HG02678 (cell line): ENCODE measurements at regions not wholly inside any gene's neighbourhood (a gene's known extent, or its start where the extent isn't known, plus 50 kb on each side); places are given as distances from the start of the nearest gene placed in this dataset.
"Not testable (repeated sequence)": the region's sequence is repeated elsewhere in the genome, so short reads cannot be mapped to it uniquely, and the experiment has no call there.

Source experiments
- ATAC-seq: cut with Tn5 transposase; IDR thresholded peaks from one replicate; pipeline ENCODE4 v1.9.1; 2021; ENCODE audit warnings: mild to moderate bottlenecking, moderate library complexity; ENCODE audit not compliant: unreplicated experiment

GRCh38 chr5:155595791-155596190 lies 582.2 kb downstream of the KIF4B start:
- ATAC-seq, result no peak

DNA sequence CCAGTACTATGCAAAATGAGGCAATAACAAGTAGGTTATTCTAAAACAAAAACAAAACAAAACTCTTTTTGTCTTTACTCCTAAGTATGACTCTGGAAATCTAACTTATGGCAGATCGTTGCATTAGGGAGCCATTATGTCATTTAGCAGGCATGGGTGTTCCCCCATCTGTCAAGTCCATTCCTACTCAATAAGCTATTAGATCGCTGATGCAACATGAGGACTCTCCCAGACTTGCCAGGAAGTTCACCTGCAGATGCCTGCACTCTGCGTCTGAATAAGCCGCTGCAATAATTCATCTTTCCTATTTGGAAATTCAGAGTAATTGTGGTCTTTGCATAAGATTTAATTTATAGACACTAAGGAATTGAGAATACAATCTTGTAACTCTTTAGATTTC lies 585.0 kb downstream of the KIF4B start:
- no peak for ATAC-seq

GRCh38 chr5:155605920-155606319 lies 592.4 kb downstream of the KIF4B start:
- ATAC-seq, result no peak

DNA sequence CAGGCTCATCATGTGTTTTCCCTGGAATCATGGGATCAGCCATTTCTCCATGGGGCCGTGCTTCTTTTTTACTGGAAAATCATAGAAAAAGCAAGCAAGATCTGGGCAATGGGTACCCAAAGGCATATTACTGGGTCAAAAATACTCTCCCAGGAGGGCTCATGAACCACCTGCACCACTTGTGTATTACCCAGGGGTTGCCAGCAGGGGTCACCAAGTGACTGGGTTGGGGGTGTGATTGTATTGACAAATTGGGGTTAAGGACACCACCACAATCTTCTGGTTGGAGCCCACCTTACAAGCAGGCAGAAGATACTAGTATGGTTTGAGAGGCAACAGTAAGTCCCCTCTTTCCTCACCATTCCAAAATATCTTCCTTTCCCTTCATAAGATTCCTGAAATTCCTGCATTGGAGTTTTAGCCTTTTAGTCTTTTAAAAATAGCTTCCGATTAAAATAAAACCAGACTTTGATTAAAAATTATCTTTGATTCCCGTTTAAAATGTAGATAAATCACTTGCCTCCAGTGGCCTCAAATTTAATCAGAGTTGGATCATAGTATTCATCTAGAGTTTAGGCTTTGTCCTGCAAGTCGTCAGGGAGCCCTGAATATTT lies 603.3 kb downstream of the KIF4B start:
- ATAC-seq, result peak; percentile 67

DNA sequence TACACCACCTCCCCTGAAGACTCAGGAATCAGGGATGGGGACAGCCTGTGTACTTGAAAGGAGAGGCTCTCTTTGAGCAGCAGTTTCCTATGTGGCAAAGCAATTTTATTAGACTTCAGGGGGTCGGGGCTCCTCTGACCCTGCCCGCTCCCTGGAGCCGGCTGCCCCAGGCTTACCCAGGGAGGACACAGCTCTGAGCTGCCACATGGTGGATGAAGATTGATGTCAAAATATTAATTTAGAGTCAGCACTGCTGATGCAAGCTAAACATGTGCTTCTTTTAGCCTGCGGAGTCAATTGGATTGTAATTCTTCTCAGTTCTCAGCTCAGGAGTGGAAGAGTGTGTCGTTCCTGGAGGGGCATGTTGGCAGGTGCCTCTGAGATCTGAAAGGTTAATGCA lies 606.1 kb downstream of the KIF4B start:
- no peak for ATAC-seq

- ATAC-seq, result no peak
These were observed 607.4 kb downstream of the KIF4B start for GRCh38 chr5:155620821-155621410.

DNA sequence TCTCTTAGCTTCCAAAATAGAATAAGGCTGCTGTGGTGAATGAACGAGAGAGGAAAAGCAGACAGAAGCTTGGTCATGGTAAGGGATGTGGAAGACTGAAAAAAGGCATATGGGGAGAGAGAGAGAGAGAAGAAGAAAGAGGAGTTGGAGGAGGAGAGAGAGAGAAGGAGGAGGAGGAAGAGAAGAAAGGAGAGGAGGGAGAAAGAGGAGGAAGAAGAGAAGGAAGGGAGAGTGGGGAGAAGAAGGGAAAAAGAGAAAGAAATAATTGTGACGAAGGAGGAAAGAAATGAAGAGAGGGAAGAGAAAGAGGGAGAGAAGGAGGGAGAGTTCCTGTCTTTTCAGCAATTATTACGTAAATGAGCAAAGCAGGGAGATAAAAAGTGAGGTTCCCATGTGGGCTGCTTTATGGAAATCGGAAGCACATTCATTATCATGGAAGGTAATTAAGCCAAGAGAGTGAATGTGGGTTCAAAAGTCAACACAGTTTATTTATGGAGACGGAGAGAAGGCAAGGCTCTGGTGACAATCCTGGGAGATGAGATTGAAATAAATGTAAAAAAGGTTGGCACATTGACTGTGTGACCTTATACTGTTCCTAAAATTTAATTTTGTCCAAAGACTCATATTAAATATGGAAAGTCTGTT lies 611.2 kb downstream of the KIF4B start:
- no peak for ATAC-seq

DNA sequence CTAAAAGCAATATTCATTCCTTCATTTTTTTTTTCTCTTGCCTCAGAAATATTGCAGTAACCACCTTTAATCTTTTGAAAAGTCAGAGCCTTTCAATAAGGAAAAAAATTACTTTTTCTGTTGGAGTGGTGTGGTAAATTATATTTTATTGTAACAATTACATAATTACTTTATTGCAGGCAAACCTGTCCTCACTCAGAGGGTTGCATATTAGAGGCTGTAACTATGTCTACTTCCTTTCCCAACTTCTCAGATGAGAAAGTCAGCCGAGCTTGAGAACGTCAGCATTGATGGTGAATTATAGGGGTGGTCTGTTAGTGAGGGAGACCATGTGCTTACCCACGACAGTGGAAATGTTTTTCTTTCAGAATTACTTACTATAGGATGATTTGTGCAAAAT lies 611.8 kb downstream of the KIF4B start:
- ATAC-seq, result no peak

DNA sequence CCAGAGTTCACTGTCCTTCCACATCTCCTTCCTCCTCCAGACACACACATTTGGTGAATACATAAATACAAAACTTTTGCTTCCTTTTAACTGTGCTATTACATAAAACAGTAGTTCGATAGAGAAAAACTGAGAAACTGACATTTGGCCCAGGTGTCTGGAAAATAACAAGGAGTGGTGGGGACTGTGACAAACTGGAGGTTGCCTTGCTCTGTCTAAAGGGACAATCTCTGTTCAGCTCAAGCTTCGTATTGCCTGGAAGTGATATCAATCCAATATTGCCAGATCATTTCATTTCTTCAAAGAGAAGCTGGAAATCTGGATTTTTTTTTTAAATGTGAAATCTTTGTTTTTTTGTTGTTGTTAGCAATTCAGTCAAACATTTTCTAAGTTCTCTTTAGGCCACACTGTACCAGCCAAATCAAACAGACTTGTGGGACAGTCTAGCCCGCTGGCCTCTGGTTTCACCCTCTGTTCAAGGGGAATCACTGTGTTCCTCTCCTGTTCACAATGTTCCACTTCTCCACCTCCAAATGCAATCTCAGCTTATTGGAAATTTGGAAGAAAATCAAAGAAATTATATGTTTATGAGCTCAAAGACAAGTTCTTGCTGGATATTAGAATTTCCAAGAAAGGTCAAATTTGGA lies 612.5 kb downstream of the KIF4B start:
- ATAC-seq, result no peak

GRCh38 chr5:155626592-155626991 lies 613.0 kb downstream of the KIF4B start:
- ATAC-seq, result no peak

DNA sequence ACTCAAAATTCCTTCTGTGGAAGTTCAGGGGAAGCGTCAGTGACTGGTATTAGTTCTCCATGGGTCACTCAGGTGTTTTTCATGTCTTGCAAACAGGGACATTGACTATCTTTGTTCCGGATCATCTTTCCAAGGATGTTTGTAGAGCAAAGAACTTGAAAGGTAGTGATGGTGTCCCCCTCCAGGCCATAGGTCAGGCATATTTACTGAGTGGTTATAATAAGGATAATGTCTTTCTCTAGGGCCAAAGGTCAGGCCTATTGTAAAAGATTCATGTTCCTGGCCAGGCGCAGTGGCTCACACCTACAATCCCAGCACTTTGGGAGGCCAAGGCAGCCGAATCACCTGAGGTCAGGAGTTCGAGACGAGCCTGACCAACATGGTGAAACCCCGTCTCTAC lies 614.8 kb downstream of the KIF4B start:
- ATAC-seq, result no peak

DNA sequence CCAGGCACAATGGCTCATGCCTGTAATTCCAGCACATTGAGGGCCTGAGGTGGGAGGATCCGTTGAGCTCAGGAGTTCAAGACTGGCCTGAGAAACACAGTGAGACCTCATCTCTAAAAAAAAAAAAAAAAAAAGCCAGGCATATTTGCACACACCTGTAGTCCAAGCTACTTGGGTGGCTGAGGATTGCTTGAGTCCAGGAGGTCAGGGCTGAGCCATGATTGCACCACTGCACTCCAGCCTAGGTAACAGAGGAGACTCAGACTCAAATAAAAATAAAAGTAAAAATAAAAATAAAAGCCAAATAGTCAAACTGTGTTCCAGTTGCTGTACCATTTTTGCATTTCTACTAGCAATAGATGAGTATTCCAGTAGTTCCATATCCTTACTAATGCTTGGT lies 616.0 kb downstream of the KIF4B start:
- ATAC-seq, result no peak

DNA sequence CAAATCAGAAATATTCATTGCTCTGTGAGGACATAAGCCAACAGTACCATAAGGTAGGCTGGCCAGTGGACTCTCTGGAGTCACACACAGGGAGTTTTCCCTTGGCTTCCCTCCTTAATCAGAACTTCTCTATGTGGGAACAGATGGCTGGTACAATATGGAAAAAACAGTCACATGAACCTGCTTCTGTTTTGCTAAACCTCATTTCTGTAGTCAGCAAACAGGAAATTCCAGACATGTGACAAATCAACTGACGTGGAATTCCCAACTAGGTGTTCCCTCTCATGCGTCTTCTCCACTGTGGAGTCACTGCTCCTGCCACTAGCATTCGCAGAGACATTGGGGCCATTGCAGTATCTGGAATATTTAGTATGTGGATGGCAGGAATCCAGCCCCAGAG lies 617.6 kb downstream of the KIF4B start:
- ATAC-seq, result no peak

GRCh38 chr5:155633338-155633957 lies 619.9 kb downstream of the KIF4B start:
- ATAC-seq, result no peak

DNA sequence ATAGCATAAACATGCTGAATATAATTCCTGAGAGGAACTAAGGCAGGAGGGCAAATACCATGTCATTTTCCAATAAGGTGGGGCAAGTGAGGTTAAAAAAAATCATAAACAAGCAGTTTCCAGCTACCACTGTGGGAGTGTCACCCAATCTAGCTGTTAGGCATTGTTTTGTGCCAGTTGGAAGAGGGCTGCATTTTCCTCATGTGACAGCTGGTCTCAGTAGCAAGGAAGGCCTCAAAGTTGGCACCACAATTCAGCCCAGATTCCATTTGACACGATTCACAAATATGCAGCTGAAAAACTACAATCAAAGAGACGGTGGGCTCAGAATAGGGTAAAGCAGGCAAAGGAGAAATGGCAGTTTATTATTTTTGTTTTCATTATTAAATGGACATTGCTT lies 636.1 kb downstream of the KIF4B start:
- no peak for ATAC-seq

- no peak for ATAC-seq
These were observed 642.0 kb downstream of the KIF4B start for GRCh38 chr5:155655569-155655968.

DNA sequence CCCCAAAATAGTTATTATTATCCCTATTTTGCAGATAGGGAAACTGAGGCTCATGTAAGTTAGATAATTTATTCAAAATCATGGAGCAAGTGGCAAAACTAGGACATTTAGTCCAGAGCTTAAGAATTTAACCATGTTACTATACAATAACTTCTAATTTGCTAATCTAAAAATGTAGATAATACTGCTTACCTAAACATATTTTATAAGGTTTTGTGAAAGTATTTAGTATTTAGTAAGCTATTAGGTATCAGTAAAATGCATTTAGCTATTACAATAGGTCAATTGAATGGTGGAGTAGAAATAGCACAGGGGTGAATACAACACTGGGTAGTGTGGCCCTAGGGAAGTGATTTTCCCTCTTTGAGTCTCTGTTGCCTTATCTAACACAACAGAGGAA lies 648.3 kb downstream of the KIF4B start:
- ATAC-seq, result no peak

DNA sequence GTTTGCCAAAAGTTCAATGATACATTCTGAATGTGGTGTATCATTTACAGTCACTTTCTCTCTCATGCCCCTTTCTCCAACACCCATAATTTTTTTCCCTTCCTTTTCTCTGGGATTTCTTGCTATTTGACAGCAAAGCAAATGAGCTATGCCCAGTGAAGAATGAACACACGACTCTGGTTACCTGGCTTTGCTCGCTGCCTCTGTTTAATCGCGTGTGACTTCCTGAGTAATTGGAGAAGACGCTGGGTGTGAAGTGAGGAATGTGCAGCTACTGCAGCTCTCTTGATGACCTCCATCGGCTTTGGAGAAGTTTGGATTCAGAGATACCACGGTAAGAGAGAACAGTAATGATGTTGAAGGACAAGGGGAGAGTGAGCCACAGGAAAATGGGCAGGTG lies 651.8 kb downstream of the KIF4B start:
- no peak for ATAC-seq

DNA sequence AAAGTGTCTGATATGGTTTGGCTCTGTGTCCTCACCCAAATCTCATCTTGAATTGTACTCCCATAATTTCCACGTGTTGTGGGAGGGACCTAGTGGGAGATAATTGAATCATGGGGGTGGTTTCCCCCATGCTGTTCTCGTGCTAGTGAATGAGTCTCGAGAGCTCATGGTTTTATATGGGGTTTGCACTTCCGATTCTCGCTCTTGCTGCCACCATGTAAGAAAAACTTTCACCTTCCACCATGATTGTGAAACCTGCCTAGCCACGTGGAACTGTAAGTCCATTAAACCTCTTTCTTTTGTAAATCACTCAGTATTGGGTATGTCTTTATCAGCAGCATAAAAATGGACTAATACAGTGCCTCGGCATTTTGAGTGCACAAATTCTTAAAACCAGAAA lies 655.0 kb upstream of the SGCD start:
- ATAC-seq, result not testable (repeated sequence)

- ATAC-seq, result no peak
These were observed 650.0 kb upstream of the SGCD start for GRCh38 chr5:155676967-155677366.

GRCh38 chr5:155678371-155678770 lies 648.6 kb upstream of the SGCD start:
- no peak for ATAC-seq

- no peak for ATAC-seq
These were observed 647.4 kb upstream of the SGCD start for GRCh38 chr5:155679530-155679929.
